SU-DHL-6 (cell line): ENCODE measurements at regions not wholly inside any gene's neighbourhood (a gene's known extent, or its start where the extent isn't known, plus 50 kb on each side); places are given as distances from the start of the nearest gene placed in this dataset.

Source experiments
- EZH2phosphoT487 ChIP-seq: fragments of 200-600 bp; sonication (generic), shearing (Covaris generic); conservative IDR thresholded peaks from 2 replicates; pipeline ENCODE4 v1.6.1; 2018; ENCODE audit warnings: mild to moderate bottlenecking, antibody characterized with exemption, low read length, moderate library complexity, mixed read lengths
- TF ChIP-seq, protein P1 (sequence below): fragments of 200-600 bp; sonication (generic); IDR thresholded peaks from one replicate; pipeline ENCODE4 v1.5.1; 2017; ENCODE audit warnings: antibody characterized with exemption, mild to moderate bottlenecking, low read length, moderate library complexity; ENCODE audit not compliant: insufficient read depth, poor library complexity, severe bottlenecking

DNA sequence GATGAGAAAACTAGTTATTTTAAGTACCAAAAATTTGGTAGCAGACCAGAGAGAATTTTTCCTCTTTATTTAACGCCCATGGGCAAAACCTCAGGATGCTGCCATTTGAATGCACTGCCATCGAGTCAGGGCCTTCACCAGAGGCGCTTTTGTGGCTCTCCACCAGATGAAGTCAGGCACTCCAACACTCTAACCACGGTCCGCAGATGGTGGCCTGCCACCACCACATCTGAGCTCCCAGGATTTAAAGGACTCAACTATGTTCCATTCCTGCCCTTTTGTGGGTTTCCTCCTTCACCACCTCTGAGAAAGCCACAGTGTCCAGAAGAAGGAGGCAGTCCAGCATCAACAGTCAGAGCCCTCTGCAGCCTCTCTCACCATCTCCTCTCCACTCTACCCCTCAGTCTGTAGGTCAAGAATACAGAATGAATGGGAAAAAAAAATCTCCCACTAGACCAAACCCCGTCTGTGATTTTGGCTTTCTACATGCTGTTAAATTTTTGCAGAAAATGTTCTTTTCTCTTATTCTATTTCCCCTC lies 647.4 kb downstream of the USP25 start:
- TF ChIP-seq, protein P1, sequence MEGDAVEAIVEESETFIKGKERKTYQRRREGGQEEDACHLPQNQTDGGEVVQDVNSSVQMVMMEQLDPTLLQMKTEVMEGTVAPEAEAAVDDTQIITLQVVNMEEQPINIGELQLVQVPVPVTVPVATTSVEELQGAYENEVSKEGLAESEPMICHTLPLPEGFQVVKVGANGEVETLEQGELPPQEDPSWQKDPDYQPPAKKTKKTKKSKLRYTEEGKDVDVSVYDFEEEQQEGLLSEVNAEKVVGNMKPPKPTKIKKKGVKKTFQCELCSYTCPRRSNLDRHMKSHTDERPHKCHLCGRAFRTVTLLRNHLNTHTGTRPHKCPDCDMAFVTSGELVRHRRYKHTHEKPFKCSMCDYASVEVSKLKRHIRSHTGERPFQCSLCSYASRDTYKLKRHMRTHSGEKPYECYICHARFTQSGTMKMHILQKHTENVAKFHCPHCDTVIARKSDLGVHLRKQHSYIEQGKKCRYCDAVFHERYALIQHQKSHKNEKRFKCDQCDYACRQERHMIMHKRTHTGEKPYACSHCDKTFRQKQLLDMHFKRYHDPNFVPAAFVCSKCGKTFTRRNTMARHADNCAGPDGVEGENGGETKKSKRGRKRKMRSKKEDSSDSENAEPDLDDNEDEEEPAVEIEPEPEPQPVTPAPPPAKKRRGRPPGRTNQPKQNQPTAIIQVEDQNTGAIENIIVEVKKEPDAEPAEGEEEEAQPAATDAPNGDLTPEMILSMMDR: no peak
- TF ChIP-seq EZH2phosphoT487: no peak
